Skeletal muscle tissue (tissue), 3 donors: ENCODE measurements at regions not wholly inside any gene's neighbourhood (a gene's known extent, or its start where the extent isn't known, plus 50 kb on each side); places are given as distances from the start of the nearest gene placed in this dataset.

Experiments
- H3K27ac ChIP-seq: one replicate; pipeline ENCODE4 v1.7.0; 2013; ENCODE audit warnings: mild to moderate bottlenecking, low read depth, low read length, inconsistent platforms
- H3K27me3 ChIP-seq, 3 donors: one replicate each; pipeline ENCODE4 v1.7.0; 2013; ENCODE audit warnings: low read length in 3 of 3; ENCODE audit not compliant: control insufficient read depth in 3 of 3, insufficient read depth in 3 of 3
- H3K36me3 ChIP-seq, 3 donors: one replicate each; pipeline ENCODE4 v1.7.0; 2013; ENCODE audit warnings: low read length in 3 of 3; ENCODE audit not compliant: control insufficient read depth in 3 of 3, insufficient read depth in 3 of 3
- H3K4me1 ChIP-seq, 3 donors: one replicate each; pipeline ENCODE4 v1.7.0; 2013; ENCODE audit warnings: low read length in 3 of 3, mild to moderate bottlenecking in 3 of 3; ENCODE audit not compliant: control insufficient read depth in 3 of 3, insufficient read depth in 3 of 3
- H3K4me3 ChIP-seq, 3 donors: one replicate each; pipeline ENCODE4 v1.7.0; 2013; ENCODE audit warnings: low read length in 3 of 3
- H3K9ac ChIP-seq, 3 donors: one replicate each; pipeline ENCODE4 v1.7.0; 2013; ENCODE audit warnings: low read length in 3 of 3, mild to moderate bottlenecking in 3 of 3, moderate library complexity in 2 of 3, low read depth in 1 of 3
- H3K9me3 ChIP-seq, 3 donors: one replicate each; pipeline ENCODE4 v1.7.0; 2013; ENCODE audit warnings: low read length in 3 of 3; ENCODE audit not compliant: control insufficient read depth in 3 of 3
- donor health status: Osteomylitis.

- Histone ChIP-seq H3K9me3 (no peaks in the 10 kb centered on the region), H3K36me3 (no peaks in the 10 kb centered on the region), H3K9ac (no peak overlapping the region), H3K4me3 (no peak overlapping the region), H3K4me1 (no peaks in the 10 kb centered on the region), H3K27me3 (no peaks in the 10 kb centered on the region), H3K27ac (no peak overlapping the region)
These were observed 93.8 kb upstream of the RPS6KA2 start for GRCh38 chr6:166720856-166721255.

- Histone ChIP-seq H3K9ac (no peak overlapping the region), H3K4me3 (no peak overlapping the region), H3K27me3 (no peaks in the 10 kb centered on the region), H3K4me1 (no peaks in the 10 kb centered on the region), H3K27ac (no peak overlapping the region), H3K36me3 (no peaks in the 10 kb centered on the region), H3K9me3 (no peaks in the 10 kb centered on the region)
These were observed 92.0 kb upstream of the RPS6KA2 start for GRCh38 chr6:166719019-166719418.

- Histone ChIP-seq H3K27ac (no peak overlapping the region), H3K9ac (no peak overlapping the region), H3K4me3 (no peak overlapping the region), H3K36me3 (no peaks in the 10 kb centered on the region), H3K27me3 (no peaks in the 10 kb centered on the region), H3K4me1 (peaks cover 0 to 3% (median 0%) of the 10 kb centered on the region in 3 donors), H3K9me3 (no peaks in the 10 kb centered on the region)
These were observed 91.5 kb upstream of the RPS6KA2 start for GRCh38 chr6:166718516-166718915.

GRCh38 chr6:166716910-166717617 lies 90.0 kb upstream of the RPS6KA2 start:
- H3K9me3 ChIP-seq: no peaks in the 10 kb centered on the region
- no peak overlapping the region for H3K9ac ChIP-seq
- H3K36me3 ChIP-seq: no peaks in the 10 kb centered on the region
- H3K27me3 ChIP-seq: no peaks in the 10 kb centered on the region
- peaks cover 0 to 6% (median 0%) of the 10 kb centered on the region in 3 donors for H3K4me1 ChIP-seq
- no peak overlapping the region for H3K27ac ChIP-seq
- H3K4me3 ChIP-seq: no peak overlapping the region

GRCh38 chr6:166715992-166716391 lies 88.9 kb upstream of the RPS6KA2 start:
- Histone ChIP-seq H3K27me3 (no peaks in the 10 kb centered on the region), H3K9me3 (no peaks in the 10 kb centered on the region), H3K36me3 (no peaks in the 10 kb centered on the region), H3K4me3 (no peak overlapping the region), H3K9ac (no peak overlapping the region), H3K27ac (no peak overlapping the region), H3K4me1 (peaks cover 0 to 6% (median 0%) of the 10 kb centered on the region in 3 donors)

GRCh38 chr6:166715065-166715464 lies 88.0 kb upstream of the RPS6KA2 start:
- Histone ChIP-seq H3K36me3 (no peaks in the 10 kb centered on the region), H3K9me3 (no peaks in the 10 kb centered on the region), H3K4me1 (peaks cover 0 to 6% (median 0%) of the 10 kb centered on the region in 3 donors), H3K27me3 (no peaks in the 10 kb centered on the region), H3K4me3 (no peak overlapping the region), H3K9ac (no peak overlapping the region), H3K27ac (no peak overlapping the region)

GRCh38 chr6:166714581-166714980 lies 87.5 kb upstream of the RPS6KA2 start:
- Histone ChIP-seq H3K27ac (no peak overlapping the region), H3K9ac (no peak overlapping the region), H3K27me3 (no peaks in the 10 kb centered on the region), H3K4me1 (peaks cover 0 to 6% (median 0%) of the 10 kb centered on the region in 3 donors), H3K36me3 (no peaks in the 10 kb centered on the region), H3K9me3 (no peaks in the 10 kb centered on the region), H3K4me3 (no peak overlapping the region)

- H3K27ac ChIP-seq: no peak overlapping the region
- peaks cover 0 to 6% (median 0%) of the 10 kb centered on the region in 3 donors for H3K4me1 ChIP-seq
- no peaks in the 10 kb centered on the region for H3K36me3 ChIP-seq
- H3K4me3 ChIP-seq: no peak overlapping the region
- H3K9ac ChIP-seq: no peak overlapping the region
- no peaks in the 10 kb centered on the region for H3K9me3 ChIP-seq
- no peaks in the 10 kb centered on the region for H3K27me3 ChIP-seq
These were observed 87.1 kb upstream of the RPS6KA2 start for GRCh38 chr6:166714187-166714510.

GRCh38 chr6:166713434-166714186 lies 86.6 kb upstream of the RPS6KA2 start:
- Histone ChIP-seq H3K4me1 (peaks cover 0 to 6% (median 0%) of the 10 kb centered on the region in 3 donors), H3K27ac (no peak overlapping the region), H3K36me3 (no peaks in the 10 kb centered on the region), H3K9ac (no peak overlapping the region), H3K27me3 (no peaks in the 10 kb centered on the region), H3K4me3 (no peak overlapping the region), H3K9me3 (no peaks in the 10 kb centered on the region)
